ENCODE measurements at regions not wholly inside any gene's neighbourhood (a gene's known extent, or its start where the extent isn't known, plus 50 kb on each side); places are given as distances from the start of the nearest gene placed in this dataset.

DNA sequence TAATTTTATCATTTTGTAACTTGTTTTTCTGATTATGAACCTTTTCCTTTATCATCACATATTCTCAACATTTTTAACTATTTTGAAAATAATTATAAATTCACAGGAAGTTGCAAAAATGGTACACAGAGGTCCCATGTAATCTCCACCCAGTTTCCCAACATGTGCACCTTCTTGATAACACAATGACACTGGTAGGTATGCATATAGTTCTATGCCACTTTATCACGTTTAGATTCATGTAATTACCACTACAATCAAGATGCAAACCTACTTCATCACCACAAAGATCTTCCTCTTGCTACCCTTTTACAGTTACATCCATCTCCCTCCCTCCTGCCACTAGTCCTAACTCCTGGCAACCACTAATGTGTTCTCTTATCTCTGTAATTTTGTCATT, 413.9 kb downstream of the SHQ1 start:
- H3K27me3 ChIP-seq (ENCODE audit: control insufficient read depth in 2 of 2, insufficient read depth in 2 of 2, low read length in 2 of 2): no peaks in the 10 kb centered on the region
- peaks cover 8 to 15% of the 10 kb centered on the region in 2 donors for H3K36me3 ChIP-seq (replicated peaks in 1 of 2; ENCODE audit: control insufficient read depth in 1 of 2, insufficient read depth in 2 of 2, low read length in 2 of 2)
- intact Hi-C loops (cut with micrococcal nuclease): no loop called here
- no peaks in the 10 kb centered on the region for H3K27me3 Mint-ChIP-seq (ENCODE audit: low read depth in 3 of 3)
- H3K36me3 Mint-ChIP-seq: peaks cover 35 to 36% of the 10 kb centered on the region in 2 donors
- H2AFZ ChIP-seq (ENCODE audit: insufficient read depth, low read depth, low read length, poor library complexity, severe bottlenecking): no peak overlapping the region
- no peak overlapping the region for H3K9ac ChIP-seq (ENCODE audit: insufficient read depth, low read length, poor library complexity, severe bottlenecking)
- no peak overlapping the region for H3K4me2 ChIP-seq (replicated peaks; ENCODE audit: extremely low read depth, low read length, poor library complexity, severe bottlenecking)
- H3K4me3 ChIP-seq (replicated peaks in 1 of 3; ENCODE audit: low read depth in 2 of 3, low read length in 3 of 3): no peak overlapping the region
- H3K27ac Mint-ChIP-seq: peak overlapping the region in 1 of 7 donors; percentile 34
- H3K79me2 ChIP-seq (ENCODE audit: insufficient read depth, low read length): peaks cover 98% of the 10 kb centered on the region
- no peak for DNase-seq
- no peaks in the 10 kb centered on the region for H3K9me3 ChIP-seq (replicated peaks in 1 of 2; ENCODE audit: control insufficient read depth in 1 of 2, insufficient read depth in 1 of 2, low read length in 2 of 2)
- 50% methylated on average over 1 of the region's 1 CpG for WGBS (ENCODE audit: insufficient coverage)
- peaks cover 97% of the 10 kb centered on the region for H4K20me1 ChIP-seq (ENCODE audit: insufficient read depth, low read length)
- H3K4me3 Mint-ChIP-seq: no peak overlapping the region
- no peaks in the 10 kb centered on the region for H3K9me3 Mint-ChIP-seq
- H3K4me1 ChIP-seq (ENCODE audit: control insufficient read depth in 1 of 2, insufficient read depth in 2 of 2, low read length in 2 of 2): peaks cover 8 to 23% of the 10 kb centered on the region in 2 donors
- H3K4me1 Mint-ChIP-seq: peaks cover 45% of the 10 kb centered on the region
- TF ChIP-seq, protein P1, sequence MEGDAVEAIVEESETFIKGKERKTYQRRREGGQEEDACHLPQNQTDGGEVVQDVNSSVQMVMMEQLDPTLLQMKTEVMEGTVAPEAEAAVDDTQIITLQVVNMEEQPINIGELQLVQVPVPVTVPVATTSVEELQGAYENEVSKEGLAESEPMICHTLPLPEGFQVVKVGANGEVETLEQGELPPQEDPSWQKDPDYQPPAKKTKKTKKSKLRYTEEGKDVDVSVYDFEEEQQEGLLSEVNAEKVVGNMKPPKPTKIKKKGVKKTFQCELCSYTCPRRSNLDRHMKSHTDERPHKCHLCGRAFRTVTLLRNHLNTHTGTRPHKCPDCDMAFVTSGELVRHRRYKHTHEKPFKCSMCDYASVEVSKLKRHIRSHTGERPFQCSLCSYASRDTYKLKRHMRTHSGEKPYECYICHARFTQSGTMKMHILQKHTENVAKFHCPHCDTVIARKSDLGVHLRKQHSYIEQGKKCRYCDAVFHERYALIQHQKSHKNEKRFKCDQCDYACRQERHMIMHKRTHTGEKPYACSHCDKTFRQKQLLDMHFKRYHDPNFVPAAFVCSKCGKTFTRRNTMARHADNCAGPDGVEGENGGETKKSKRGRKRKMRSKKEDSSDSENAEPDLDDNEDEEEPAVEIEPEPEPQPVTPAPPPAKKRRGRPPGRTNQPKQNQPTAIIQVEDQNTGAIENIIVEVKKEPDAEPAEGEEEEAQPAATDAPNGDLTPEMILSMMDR (IDR thresholded peaks at IDR 0.05): no peak
- H3K27ac ChIP-seq (ENCODE audit: low read depth in 1 of 2, low read length in 2 of 2): no peak overlapping the region

DNA sequence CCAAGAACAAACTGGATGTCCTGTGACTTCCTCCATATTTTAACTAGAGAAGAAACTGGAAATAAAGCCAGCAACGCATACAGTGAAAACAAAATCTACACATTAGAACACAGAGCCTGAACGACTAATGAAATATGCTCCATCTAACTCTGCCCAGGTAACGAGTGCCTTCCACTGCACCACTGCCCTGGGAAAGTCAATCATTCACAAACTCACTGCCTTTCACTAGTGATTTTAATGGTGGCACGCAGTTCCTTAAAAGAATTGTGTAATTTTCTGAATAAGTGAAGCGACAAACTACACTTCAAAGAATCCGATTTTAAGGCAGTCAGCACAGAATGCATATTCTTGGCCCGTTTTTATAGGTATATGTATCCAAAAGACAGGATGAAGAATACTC, 416.0 kb downstream of the SHQ1 start:
- Mint-ChIP-seq H3K27ac (peak overlapping the region in 2 of 7 donors; percentile 40 to 42), H3K4me1 (peaks cover 46% of the 10 kb centered on the region), H3K27me3 (ENCODE audit: low read depth in 3 of 3) (peaks cover 0 to 1% (median 0%) of the 10 kb centered on the region in 3 donors), H3K4me3 (no peak overlapping the region), H3K36me3 (peaks cover 17 to 18% of the 10 kb centered on the region in 2 donors), H3K9me3 (no peaks in the 10 kb centered on the region)
- no peak overlapping the region for H3K4me3 ChIP-seq (replicated peaks in 1 of 3; ENCODE audit: low read depth in 2 of 3, low read length in 3 of 3)
- peaks cover 2 to 5% of the 10 kb centered on the region in 2 donors for H3K36me3 ChIP-seq (replicated peaks in 1 of 2; ENCODE audit: control insufficient read depth in 1 of 2, insufficient read depth in 2 of 2, low read length in 2 of 2)
- no peak overlapping the region for H3K9ac ChIP-seq (ENCODE audit: insufficient read depth, low read length, poor library complexity, severe bottlenecking)
- H3K4me1 ChIP-seq (ENCODE audit: control insufficient read depth in 1 of 2, insufficient read depth in 2 of 2, low read length in 2 of 2): peaks cover 7 to 20% of the 10 kb centered on the region in 2 donors
- H3K4me2 ChIP-seq (replicated peaks; ENCODE audit: extremely low read depth, low read length, poor library complexity, severe bottlenecking): no peak overlapping the region
- intact Hi-C loops (cut with micrococcal nuclease): no loop called here
- H2AFZ ChIP-seq (ENCODE audit: insufficient read depth, low read depth, low read length, poor library complexity, severe bottlenecking): no peak overlapping the region
- peaks cover 98% of the 10 kb centered on the region for H3K79me2 ChIP-seq (ENCODE audit: insufficient read depth, low read length)
- no peaks in the 10 kb centered on the region for H3K9me3 ChIP-seq (replicated peaks in 1 of 2; ENCODE audit: control insufficient read depth in 1 of 2, insufficient read depth in 1 of 2, low read length in 2 of 2)
- WGBS (ENCODE audit: insufficient coverage): 93% methylated on average over 2 of the region's 7 CpGs
- TF ChIP-seq, protein P1 (IDR thresholded peaks at IDR 0.05): no peak
- H4K20me1 ChIP-seq (ENCODE audit: insufficient read depth, low read length): peaks cover 97% of the 10 kb centered on the region
- peak in 1 of 3 donors; percentile 21 for DNase-seq
- no peaks in the 10 kb centered on the region for H3K27me3 ChIP-seq (ENCODE audit: control insufficient read depth in 2 of 2, insufficient read depth in 2 of 2, low read length in 2 of 2)
- no peak overlapping the region for H3K27ac ChIP-seq (ENCODE audit: low read depth in 1 of 2, low read length in 2 of 2)
